GM12878 (cell line): ENCODE measurements at regions not wholly inside any gene's neighbourhood (a gene's known extent, or its start where the extent isn't known, plus 50 kb on each side); places are given as distances from the start of the nearest gene placed in this dataset.

Experiments used
- ATAC-seq: fragments of 200-7000 bp; cut with Tn5 transposase; 3 replicates; pipeline ENCODE4 v1.9.1; 2020; ENCODE audit warnings: mild to moderate bottlenecking, moderate library complexity
- BruUV-seq: library from RNA; stranded (reverse); fragments of 400-500 nt; replicated peaks from 2 replicates; lab custom pipeline; 2021; lab: Mats Ljungman, UMichigan
- CTCF ChIA-PET: fragments of 300-600 bp; sonication (Branson Sonifier 250); formaldehyde crosslinking; extraction: SDS; loops from one replicate; lab custom pipeline; 2021; ENCODE audit warnings: inconsistent platforms; lab: Yijun Ruan, JAX
- POLR2A ChIA-PET: fragments of 350-600 bp; formaldehyde crosslinking; extraction: SDS; loops from one replicate; lab custom pipeline; 2021; ENCODE audit warnings: inconsistent platforms; lab: Charles Lee
- RAD21 ChIA-PET: fragments of 300-600 bp; sonication (Branson Sonifier 250); formaldehyde crosslinking; loops from one replicate; lab custom pipeline; 2023; ENCODE audit warnings: antibody characterized with exemption; ENCODE audit not compliant: unreplicated experiment; lab: Charles Lee
- SMC1A ChIA-PET: fragments of 300-600 bp; sonication (Branson Sonifier 250); formaldehyde crosslinking; loops from one replicate; lab custom pipeline; 2023; ENCODE audit not compliant: unreplicated experiment, uncharacterized antibody; lab: Charles Lee
- DNase-seq: peaks from one replicate; pipeline ENCODE4 v3.0.0-alpha.2; 2011; ENCODE audit warnings: low read depth, low spot score
- FAIRE-seq: peaks from 3 replicates; lab custom pipeline; 2011; peaks lifted over from hg19 to GRCh38; lab: Jason Lieb, UNC
- H2AFZ ChIP-seq: 2 replicates; pipeline ENCODE4 v1.6.0; 2011; ENCODE audit warnings: low read depth, low read length, control low read depth; ENCODE audit not compliant: control insufficient read depth
- H3K27ac ChIP-seq: 2 replicates; pipeline ENCODE4 v1.5.1; 2011; ENCODE audit warnings: control low read depth; ENCODE audit not compliant: control insufficient read depth, insufficient read depth
- H3K27me3 ChIP-seq, 2 experiments: replicated peaks in 1 of 2; 2 replicates each; pipeline versions ENCODE4 v1.6.0 to v1.6.1; 2011; ENCODE audit warnings: low read length in 1 of 2; ENCODE audit not compliant: control insufficient read depth in 2 of 2, insufficient read depth in 2 of 2
- H3K36me3 ChIP-seq, 2 experiments: 2 replicates each; pipeline ENCODE4 v1.5.1; 2011; ENCODE audit warnings: low read length in 1 of 2; ENCODE audit not compliant: control insufficient read depth in 2 of 2, insufficient read depth in 2 of 2
- H3K4me1 ChIP-seq: 2 replicates; pipeline ENCODE4 v1.6.1; 2011; ENCODE audit warnings: mild to moderate bottlenecking, low read length, moderate library complexity, mixed read lengths; ENCODE audit not compliant: control insufficient read depth, insufficient read depth
- H3K4me2 ChIP-seq: 2 replicates; pipeline ENCODE4 v1.6.0; 2011; ENCODE audit warnings: control low read depth; ENCODE audit not compliant: control insufficient read depth, insufficient read depth
- H3K4me3 ChIP-seq: fragments of 200-600 bp; sonication (generic); 2 replicates; pipeline ENCODE4 v1.5.1; 2016
- H3K79me2 ChIP-seq: 2 replicates; pipeline ENCODE4 v1.6.0; 2011; ENCODE audit warnings: low read length; ENCODE audit not compliant: control insufficient read depth, insufficient read depth
- H3K9ac ChIP-seq: 2 replicates; pipeline ENCODE4 v1.8.0; 2011; ENCODE audit warnings: low read length, control low read depth, mixed read lengths; ENCODE audit not compliant: control insufficient read depth, insufficient read depth
- H3K9me3 ChIP-seq: replicated peaks from 3 replicates; pipeline ENCODE4 v1.5.1; 2011; ENCODE audit warnings: mild to moderate bottlenecking, low read length; ENCODE audit not compliant: control insufficient read depth, insufficient read depth
- H4K20me1 ChIP-seq: 2 replicates; pipeline ENCODE4 v1.6.0; 2011; ENCODE audit not compliant: control insufficient read depth, insufficient read depth
- BHLHE40 ChIP-seq, 2 experiments: fragments of 450-650 bp in 1 of 2; IDR thresholded peaks; 2 replicates each; pipeline ENCODE4 v1.6.1; 2011 to 2017; ENCODE audit warnings: low read depth in 2 of 2, borderline replicate concordance in 1 of 2, improper control_type of control experiment in 1 of 2, low read length in 1 of 2, mild to moderate bottlenecking in 1 of 2
- CBX5 ChIP-seq: sonication (generic); IDR thresholded peaks from 2 replicates; pipeline ENCODE4 v1.6.1; 2016; ENCODE audit warnings: low read depth, moderate library complexity, mild to moderate bottlenecking, inconsistent platforms
- CEBPB ChIP-seq, 2 experiments: fragments of 150-350 bp in 1 of 2; IDR thresholded peaks; 2 replicates each; pipeline ENCODE4 v1.6.1; 2012 to 2014; ENCODE audit warnings: low read depth in 2 of 2, low read length in 2 of 2, borderline replicate concordance in 1 of 2, inconsistent platforms in 1 of 2
- EED ChIP-seq: sonication (generic); IDR thresholded peaks from 2 replicates; pipeline ENCODE4 v1.6.1; 2016; ENCODE audit warnings: antibody characterized with exemption, low read depth
- EP300 ChIP-seq, 2 experiments: fragments of 150-350 bp in 1 of 2; IDR thresholded peaks; 2 replicates each; pipeline ENCODE4 v1.6.1; 2011 to 2012; ENCODE audit warnings: low read depth in 2 of 2, low read length in 2 of 2, borderline replicate concordance in 1 of 2, improper control_type of control experiment in 1 of 2, inconsistent platforms in 1 of 2; ENCODE audit not compliant: control insufficient read depth in 1 of 2
- IRF4 ChIP-seq: IDR thresholded peaks from 2 replicates; pipeline ENCODE4 v1.6.1; 2011; ENCODE audit warnings: low read depth, low read length
- MEF2B ChIP-seq: fragments of 450-650 bp; IDR thresholded peaks from 2 replicates; pipeline ENCODE4 v1.6.1; 2018; ENCODE audit warnings: mild to moderate bottlenecking, moderate library complexity; ENCODE audit not compliant: partially characterized antibody, poor library complexity, severe bottlenecking
- MYC ChIP-seq: IDR thresholded peaks from 2 replicates; pipeline ENCODE4 v1.6.1; 2011; ENCODE audit warnings: mild to moderate bottlenecking, low read length, moderate library complexity, inconsistent platforms; ENCODE audit not compliant: insufficient read depth, insufficient replicate concordance, insufficient read length, severe bottlenecking
- POLR2AphosphoS2 ChIP-seq: IDR thresholded peaks from 2 replicates; pipeline ENCODE4 v1.6.1; 2011; ENCODE audit warnings: low read depth, mild to moderate bottlenecking, low read length, improper control_type of control experiment, moderate library complexity
- RB1 ChIP-seq: fragments of 450-650 bp; formaldehyde crosslinking; IDR thresholded peaks from 2 replicates; pipeline ENCODE4 v1.6.1; 2017; ENCODE audit warnings: mild to moderate bottlenecking, borderline replicate concordance
- RELA ChIP-seq: fragments of 450-650 bp; IDR thresholded peaks from 2 replicates; pipeline ENCODE4 v1.8.0; 2014; ENCODE audit warnings: borderline replicate concordance; ENCODE audit not compliant: partially characterized antibody
- RUNX3 ChIP-seq: IDR thresholded peaks from 2 replicates; pipeline ENCODE4 v1.6.1; 2012; ENCODE audit warnings: low read length, inconsistent platforms
- STAT1 ChIP-seq: fragments of 450-650 bp; conservative IDR thresholded peaks from 2 replicates; pipeline ENCODE4 v1.6.1; 2014; ENCODE audit warnings: antibody characterized with exemption, mild to moderate bottlenecking
- STAT3 ChIP-seq: IDR thresholded peaks from 2 replicates; pipeline ENCODE4 v1.6.1; 2011; ENCODE audit warnings: low read depth, low read length, improper control_type of control experiment
- TAF1 ChIP-seq: IDR thresholded peaks from 2 replicates; pipeline ENCODE4 v1.6.1; 2011; ENCODE audit warnings: mild to moderate bottlenecking, low read depth, low read length, borderline replicate concordance
- WGBS: methylation state at CpG from one replicate; pipeline ENCODE4 v1.1.6; 2016; ENCODE audit warnings: low lambda C conversion rate; ENCODE audit not compliant: insufficient replicate concordance, insufficient coverage; ENCODE audit errors: missing lambda C conversion rate; 5-methylcytosine and 5-hydroxymethylcytosine counted together
- in situ Hi-C: fragments of 300-500 bp; cut with MboI; formaldehyde crosslinking; loops from 9 replicates; pipeline ENCODE4 v1.14.3; 2018; ENCODE audit warnings: mixed read lengths
- intact Hi-C: fragments of 100-400 bp; cut with micrococcal nuclease; formaldehyde crosslinking; loops from one replicate; pipeline ENCODE4 v1.14.2; 2022; ENCODE audit not compliant: unreplicated experiment

DNA sequence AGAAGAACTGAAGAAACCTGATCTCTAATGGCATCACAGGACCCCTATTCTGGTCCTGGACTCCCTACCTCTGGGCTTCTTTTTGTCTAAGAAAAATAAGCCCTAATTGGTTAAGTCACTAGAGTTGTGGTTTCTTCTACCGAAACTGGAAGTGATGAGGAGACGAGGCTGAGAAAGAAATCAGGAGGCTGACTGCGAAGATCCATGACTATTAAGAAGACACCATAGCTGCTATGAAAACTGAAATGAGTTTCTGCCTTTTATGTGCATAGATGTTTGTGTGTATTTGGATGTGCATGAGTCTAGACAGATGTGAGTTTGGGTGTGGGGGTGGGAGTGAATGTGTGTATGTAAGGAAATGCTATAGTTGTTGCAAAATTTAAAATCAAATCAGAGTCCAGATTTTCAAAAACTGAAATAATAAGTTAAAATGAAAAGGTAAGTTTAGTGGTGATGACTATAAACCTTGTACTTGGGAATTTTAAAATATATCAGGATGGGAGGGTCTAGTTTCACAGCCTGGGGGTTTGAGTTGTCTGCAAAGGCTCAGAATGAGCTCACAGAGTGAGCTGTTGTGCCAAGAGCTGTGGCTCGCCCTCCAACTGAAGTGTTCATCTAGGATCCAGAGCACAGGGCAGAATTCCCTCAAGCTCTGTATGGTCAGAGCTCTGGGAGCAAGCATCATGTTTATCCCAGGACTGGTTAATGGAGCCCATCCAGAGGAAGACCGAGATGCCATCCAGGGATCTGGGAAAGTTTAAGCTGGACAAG, 94.9 kb downstream of the VCPKMT start:
- no peaks in the 10 kb centered on the region for H3K36me3 ChIP-seq
- ChIA-PET CTCF (interaction anchor here (0.9 to 1.4 kb wide), 2 partner anchors 15 to 17 kb away, joined by 3 read pairs; no protein-coding TSS in a partner anchor), SMC1A (interaction anchor here (0.6 to 1.2 kb wide), 3 partner anchors 17 to 139 kb away, joined by 3 to 8 read pairs (median 4); no protein-coding TSS in a partner anchor), RAD21 (no interaction called here), POLR2A (interaction anchor here (0.6 to 1.1 kb wide), 3 partner anchors 12 to 392 kb away, joined by 3 to 4 read pairs (median 3); no protein-coding TSS in a partner anchor)
- H3K27ac ChIP-seq, result peak overlapping the region; percentile 46; the same call in 1 of the 2 replicates
- 40% methylated on average over 5 of the region's 5 CpGs for WGBS
- H4K20me1 ChIP-seq, result no peaks in the 10 kb centered on the region
- peak overlapping the region; percentile 53 for H3K4me2 ChIP-seq
- peak; percentile 94 for FAIRE-seq
- no peak overlapping the region for H3K4me3 ChIP-seq
- no TSS peak for BruUV-seq
- H3K9ac ChIP-seq, result no peak overlapping the region
- H3K79me2 ChIP-seq, result no peaks in the 10 kb centered on the region
- TF ChIP-seq TAF1 (no peak), MEF2B (no peak), CEBPB (IDR thresholded peaks at IDR 0.05; ENCODE audit: borderline replicate concordance in 1 of 2, low read depth in 2 of 2, low read length in 2 of 2) (no peak), STAT3 (no peak), BHLHE40 (IDR thresholded peaks at IDR 0.05; ENCODE audit: borderline replicate concordance in 1 of 2, low read depth in 2 of 2, low read length in 1 of 2) (no peak), CBX5 (no peak), RUNX3 (peak; percentile 86), EP300 (IDR thresholded peaks at IDR 0.05; ENCODE audit: borderline replicate concordance in 1 of 2, control insufficient read depth in 1 of 2, low read depth in 2 of 2, low read length in 2 of 2) (no peak), EED (0 out of 2 replicates have a peak, but pooled peaks have one; percentile 16), IRF4 (peak; percentile 27; the same call in 1 of the 2 replicates), STAT1 (no peak), RB1 (no peak), MYC (no peak), POLR2AphosphoS2 (no peak), RELA (no peak)
- peaks cover 11% of the 10 kb centered on the region for H3K9me3 ChIP-seq
- H3K27me3 ChIP-seq, result no peaks in the 10 kb centered on the region
- no peak overlapping the region for H2AFZ ChIP-seq
- peaks cover 14% of the 10 kb centered on the region for H3K4me1 ChIP-seq
- in situ Hi-C loops (no loop called here), intact Hi-C loops (no loop called here)
- peak; percentile 83 for ATAC-seq
- peak; percentile 32 for DNase-seq
